ENCODE measurements at regions not wholly inside any gene's neighbourhood (a gene's known extent, or its start where the extent isn't known, plus 50 kb on each side); places are given as distances from the start of the nearest gene placed in this dataset.

- TF ChIP-seq EZH2 (IDR thresholded peaks at IDR 0.05; ENCODE audit: borderline replicate concordance, insufficient read depth, low read depth, low read length, poor library complexity, severe bottlenecking) = no peak
- TF ChIP-seq CTCF (IDR thresholded peaks at IDR 0.05) = no peak
- H3K79me2 ChIP-seq (ENCODE audit: control insufficient read depth, insufficient read depth, low read length) = no peaks in the 10 kb centered on the region
- H3K4me1 ChIP-seq (ENCODE audit: control insufficient read depth in 2 of 2, insufficient read depth in 2 of 2, low read length in 2 of 2) = no peaks in the 10 kb centered on the region
- no peaks in the 10 kb centered on the region for H3K9me3 Mint-ChIP-seq (ENCODE audit: insufficient read depth)
- H2AFZ ChIP-seq (ENCODE audit: insufficient read depth, low read depth, low read length, poor library complexity, severe bottlenecking) = no peak overlapping the region
- peaks cover 0 to 1% (median 0%) of the 10 kb centered on the region in 3 donors for H3K9me3 ChIP-seq (ENCODE audit: control extremely low read depth in 1 of 3, control insufficient read depth in 2 of 3, insufficient read depth in 1 of 3, low read length in 2 of 3)
- H3K36me3 ChIP-seq (replicated peaks in 1 of 2; ENCODE audit: control extremely low read depth in 1 of 2, control insufficient read depth in 1 of 2, extremely low read depth in 1 of 2, insufficient read depth in 2 of 2, low read length in 1 of 2) = no peaks in the 10 kb centered on the region
- peaks cover 5% of the 10 kb centered on the region for H3K4me1 Mint-ChIP-seq
- no peak for ATAC-seq (ENCODE audit: low read depth)
- WGBS (ENCODE audit: insufficient coverage) = 100% methylated on average over 1 of the region's 3 CpGs
- intact Hi-C loops (cut with micrococcal nuclease) = no loop called here
- H3K27ac Mint-ChIP-seq = no peak overlapping the region
- H3K27me3 Mint-ChIP-seq = no peaks in the 10 kb centered on the region
- no peaks in the 10 kb centered on the region for H4K20me1 ChIP-seq (ENCODE audit: control insufficient read depth, insufficient read depth, low read length, poor library complexity, severe bottlenecking)
- H3K9ac ChIP-seq (ENCODE audit: low read length) = no peak overlapping the region
- CTCF ChIA-PET = interaction anchor here (0.7 kb wide), 1 partner anchor 56 kb away, joined by 3 read pairs; no protein-coding TSS in a partner anchor
- POLR2A ChIA-PET = no interaction called here
- H3K4me3 Mint-ChIP-seq = no peak overlapping the region
- no peak overlapping the region for H3K4me3 ChIP-seq (ENCODE audit: control extremely low read depth in 1 of 5, extremely low read depth in 1 of 5, insufficient read depth in 1 of 5, low read depth in 2 of 5, low read length in 4 of 5)
- no peak overlapping the region for H3K27ac ChIP-seq (ENCODE audit: low read length in 2 of 2)
- no peaks in the 10 kb centered on the region for H3K27me3 ChIP-seq (replicated peaks in 1 of 4; ENCODE audit: control extremely low read depth in 1 of 4, control insufficient read depth in 3 of 4, insufficient read depth in 4 of 4, low read length in 3 of 4)
- no peak for DNase-seq
- no peak overlapping the region for H3K4me2 ChIP-seq (replicated peaks; ENCODE audit: low read depth, low read length, poor library complexity, severe bottlenecking)
These were observed 132.5 kb downstream of the SOX2 start for GRCh38 chr3:181844211-181844610.

GRCh38 chr3:181847276-181847675 lies 135.6 kb downstream of the SOX2 start:
- DNase-seq (no peak), ATAC-seq (ENCODE audit: low read depth) (no peak)
- H3K4me1 Mint-ChIP-seq = no peaks in the 10 kb centered on the region
- H3K4me3 Mint-ChIP-seq = no peak overlapping the region
- Histone ChIP-seq H3K79me2 (ENCODE audit: control insufficient read depth, insufficient read depth, low read length) (no peaks in the 10 kb centered on the region), H3K4me3 (ENCODE audit: control extremely low read depth in 1 of 5, extremely low read depth in 1 of 5, insufficient read depth in 1 of 5, low read depth in 2 of 5, low read length in 4 of 5) (no peak overlapping the region), H3K9ac (ENCODE audit: low read length) (no peak overlapping the region), H3K27me3 (replicated peaks in 1 of 4; ENCODE audit: control extremely low read depth in 1 of 4, control insufficient read depth in 3 of 4, insufficient read depth in 4 of 4, low read length in 3 of 4) (no peaks in the 10 kb centered on the region), H3K36me3 (replicated peaks in 1 of 2; ENCODE audit: control extremely low read depth in 1 of 2, control insufficient read depth in 1 of 2, extremely low read depth in 1 of 2, insufficient read depth in 2 of 2, low read length in 1 of 2) (no peaks in the 10 kb centered on the region), H2AFZ (ENCODE audit: insufficient read depth, low read depth, low read length, poor library complexity, severe bottlenecking) (no peak overlapping the region), H3K9me3 (ENCODE audit: control extremely low read depth in 1 of 3, control insufficient read depth in 2 of 3, insufficient read depth in 1 of 3, low read length in 2 of 3) (no peaks in the 10 kb centered on the region), H3K4me2 (replicated peaks; ENCODE audit: low read depth, low read length, poor library complexity, severe bottlenecking) (no peak overlapping the region), H4K20me1 (ENCODE audit: control insufficient read depth, insufficient read depth, low read length, poor library complexity, severe bottlenecking) (no peaks in the 10 kb centered on the region), H3K27ac (ENCODE audit: low read length in 2 of 2) (no peak overlapping the region), H3K4me1 (ENCODE audit: control insufficient read depth in 2 of 2, insufficient read depth in 2 of 2, low read length in 2 of 2) (no peaks in the 10 kb centered on the region)
- CTCF ChIA-PET = no interaction called here
- intact Hi-C loops (cut with micrococcal nuclease) = no loop called here
- H3K27me3 Mint-ChIP-seq = no peaks in the 10 kb centered on the region
- no CpG with 5 or more reads among the region's 3 CpGs for WGBS (ENCODE audit: insufficient coverage)
- TF ChIP-seq CTCF (IDR thresholded peaks at IDR 0.05) (no peak), EZH2 (IDR thresholded peaks at IDR 0.05; ENCODE audit: borderline replicate concordance, insufficient read depth, low read depth, low read length, poor library complexity, severe bottlenecking) (no peak)
- no peak overlapping the region for H3K27ac Mint-ChIP-seq
- no peaks in the 10 kb centered on the region for H3K9me3 Mint-ChIP-seq (ENCODE audit: insufficient read depth)
- POLR2A ChIA-PET = no interaction called here
